Fibroblast of lung (primary cell): ENCODE measurements at regions not wholly inside any gene's neighbourhood (a gene's known extent, or its start where the extent isn't known, plus 50 kb on each side); places are given as distances from the start of the nearest gene placed in this dataset.

Experiments
- EZH2 ChIP-seq: IDR thresholded peaks from 2 replicates; pipeline ENCODE4 v1.5.1; 2012; ENCODE audit warnings: low read length, control low read depth, mild to moderate bottlenecking; ENCODE audit errors: missing control alignments
- TF ChIP-seq, protein P1 (sequence below), 2 donors: IDR thresholded peaks in 1 of 2; conservative IDR thresholded peaks in 1 of 2; 1 replicate in 1 of 2; 2 replicates in 1 of 2; pipeline ENCODE4 v1.5.1; 2011 to 2012; ENCODE audit warnings: low read length in 2 of 2, control low read depth in 1 of 2, inconsistent platforms in 1 of 2, low read depth in 1 of 2, mild to moderate bottlenecking in 1 of 2

GRCh38 chr4:179029683-179030082 lies 1587.4 kb upstream of the AGA start:
- TF ChIP-seq, protein P1, sequence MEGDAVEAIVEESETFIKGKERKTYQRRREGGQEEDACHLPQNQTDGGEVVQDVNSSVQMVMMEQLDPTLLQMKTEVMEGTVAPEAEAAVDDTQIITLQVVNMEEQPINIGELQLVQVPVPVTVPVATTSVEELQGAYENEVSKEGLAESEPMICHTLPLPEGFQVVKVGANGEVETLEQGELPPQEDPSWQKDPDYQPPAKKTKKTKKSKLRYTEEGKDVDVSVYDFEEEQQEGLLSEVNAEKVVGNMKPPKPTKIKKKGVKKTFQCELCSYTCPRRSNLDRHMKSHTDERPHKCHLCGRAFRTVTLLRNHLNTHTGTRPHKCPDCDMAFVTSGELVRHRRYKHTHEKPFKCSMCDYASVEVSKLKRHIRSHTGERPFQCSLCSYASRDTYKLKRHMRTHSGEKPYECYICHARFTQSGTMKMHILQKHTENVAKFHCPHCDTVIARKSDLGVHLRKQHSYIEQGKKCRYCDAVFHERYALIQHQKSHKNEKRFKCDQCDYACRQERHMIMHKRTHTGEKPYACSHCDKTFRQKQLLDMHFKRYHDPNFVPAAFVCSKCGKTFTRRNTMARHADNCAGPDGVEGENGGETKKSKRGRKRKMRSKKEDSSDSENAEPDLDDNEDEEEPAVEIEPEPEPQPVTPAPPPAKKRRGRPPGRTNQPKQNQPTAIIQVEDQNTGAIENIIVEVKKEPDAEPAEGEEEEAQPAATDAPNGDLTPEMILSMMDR (conservative IDR thresholded peaks at IDR 0.05 in 1 of 2, IDR thresholded peaks at IDR 0.05 in 1 of 2; ENCODE audit: low read depth in 1 of 2, low read length in 2 of 2) = no peak
- TF ChIP-seq EZH2 = no peak
